Smooth muscle cell (in vitro differentiated cells): ENCODE measurements at regions not wholly inside any gene's neighbourhood (a gene's known extent, or its start where the extent isn't known, plus 50 kb on each side); places are given as distances from the start of the nearest gene placed in this dataset.

ENCODE experiments used
- DNase-seq: peaks from one replicate; lab custom pipeline; 2025; ENCODE audit not compliant: unreplicated experiment; lab: John Stamatoyannopoulos, UW
- H2AFZ ChIP-seq: fragments of 200-600 bp; sonication (generic); 2 replicates; pipeline ENCODE4 v1.6.0; 2016; ENCODE audit warnings: antibody characterized with exemption, low read depth, mild to moderate bottlenecking
- H3F3A ChIP-seq: fragments of 200-600 bp; sonication (generic); 2 replicates; pipeline ENCODE4 v1.6.0; 2017; ENCODE audit warnings: antibody characterized with exemption, low read depth
- H3K27ac ChIP-seq: fragments of 200-600 bp; sonication (generic); 2 replicates; pipeline ENCODE4 v1.5.1; 2016; ENCODE audit warnings: low read depth, mild to moderate bottlenecking
- H3K27me3 ChIP-seq: fragments of 200-600 bp; sonication (generic); 2 replicates; pipeline ENCODE4 v1.6.1; 2016; ENCODE audit warnings: low read depth, mild to moderate bottlenecking
- H3K36me3 ChIP-seq: fragments of 200-600 bp; sonication (generic); 2 replicates; pipeline ENCODE4 v1.5.1; 2016; ENCODE audit warnings: low read depth
- H3K4me1 ChIP-seq: fragments of 200-600 bp; sonication (generic); 2 replicates; pipeline ENCODE4 v1.5.1; 2016; ENCODE audit warnings: low read depth
- H3K4me2 ChIP-seq: fragments of 200-600 bp; sonication (generic); 2 replicates; pipeline ENCODE4 v1.6.0; 2016; ENCODE audit warnings: mild to moderate bottlenecking
- H3K4me3 ChIP-seq: fragments of 200-600 bp; sonication (generic); 2 replicates; pipeline ENCODE4 v1.5.1; 2016; ENCODE audit warnings: mild to moderate bottlenecking
- H3K79me2 ChIP-seq: fragments of 200-600 bp; sonication (generic); 2 replicates; pipeline ENCODE4 v1.6.0; 2016; ENCODE audit warnings: low read depth, mild to moderate bottlenecking
- H3K9ac ChIP-seq: fragments of 200-600 bp; sonication (generic); 2 replicates; pipeline ENCODE4 v1.6.0; 2016; ENCODE audit warnings: low read depth
- H3K9me3 ChIP-seq: fragments of 200-600 bp; sonication (generic); replicated peaks from 2 replicates; pipeline ENCODE4 v1.5.1; 2016; ENCODE audit warnings: low read depth
- H4K20me1 ChIP-seq: fragments of 200-600 bp; sonication (generic); 2 replicates; pipeline ENCODE4 v1.6.0; 2016; ENCODE audit warnings: low read depth
- CTCF ChIP-seq: fragments of 200-600 bp; sonication (generic); IDR thresholded peaks from 2 replicates; pipeline ENCODE4 v1.5.1; 2017; ENCODE audit warnings: borderline replicate concordance, mild to moderate bottlenecking, antibody characterized with exemption; ENCODE audit not compliant: insufficient read depth, poor library complexity, severe bottlenecking
- WGBS: methylation state at CpG from one replicate; pipeline ENCODE4 v1.1.7; 2016; ENCODE audit warnings: low lambda C conversion rate; 5-methylcytosine and 5-hydroxymethylcytosine counted together

- H4K20me1 ChIP-seq, result no peaks in the 10 kb centered on the region
- WGBS, result 39% methylated on average over 14 of the region's 14 CpGs
- H3K9ac ChIP-seq, result no peak overlapping the region
- no peaks in the 10 kb centered on the region for H3K27me3 ChIP-seq
- peak overlapping the region; percentile 7 for H3K4me3 ChIP-seq
- H3K9me3 ChIP-seq, result no peaks in the 10 kb centered on the region
- peaks cover 12% of the 10 kb centered on the region for H3K4me1 ChIP-seq
- H3K36me3 ChIP-seq, result no peaks in the 10 kb centered on the region
- no peak for DNase-seq
- no peak overlapping the region for H2AFZ ChIP-seq
- peak overlapping the region; percentile 71 for H3K4me2 ChIP-seq
- H3K79me2 ChIP-seq, result no peaks in the 10 kb centered on the region
- H3K27ac ChIP-seq, result no peak overlapping the region
- TF ChIP-seq CTCF, result no peak
- no peaks in the 10 kb centered on the region for H3F3A ChIP-seq
Measured at GRCh38 chr5:56585999-56586691, 229.2 kb upstream of the MAP3K1 start.

- Histone ChIP-seq H3K4me2 (peak overlapping the region; percentile 71), H3K36me3 (no peaks in the 10 kb centered on the region), H4K20me1 (no peaks in the 10 kb centered on the region), H3K9ac (no peak overlapping the region), H3K79me2 (no peaks in the 10 kb centered on the region), H3K27me3 (no peaks in the 10 kb centered on the region), H3K4me1 (peaks cover 12% of the 10 kb centered on the region), H3F3A (no peaks in the 10 kb centered on the region), H3K9me3 (no peaks in the 10 kb centered on the region), H3K27ac (no peak overlapping the region), H3K4me3 (no peak overlapping the region), H2AFZ (no peak overlapping the region)
- WGBS, result 94% methylated on average over 2 of the region's 2 CpGs
- TF ChIP-seq CTCF, result no peak
- DNase-seq, result no peak
Measured at GRCh38 chr5:56585461-56585860, 229.9 kb upstream of the MAP3K1 start.

- DNase-seq, result no peak
Measured at GRCh38 chr5:56581426-56581825, 233.9 kb upstream of the MAP3K1 start.

More at GRCh38 chr5:56581426-56581825, 233.9 kb upstream of the MAP3K1 start:
- Histone ChIP-seq H3K36me3 (no peaks in the 10 kb centered on the region), H3K4me3 (no peak overlapping the region), H2AFZ (no peak overlapping the region), H3K4me2 (no peak overlapping the region), H3K79me2 (no peaks in the 10 kb centered on the region), H3K27me3 (no peaks in the 10 kb centered on the region), H3K9me3 (no peaks in the 10 kb centered on the region), H3K27ac (no peak overlapping the region), H4K20me1 (no peaks in the 10 kb centered on the region), H3K9ac (no peak overlapping the region), H3K4me1 (peaks cover 9% of the 10 kb centered on the region), H3F3A (no peaks in the 10 kb centered on the region)
- no peak for TF ChIP-seq CTCF
- WGBS, result 100% methylated on average over 1 of the region's 1 CpG
